Neural progenitor cell (in vitro differentiated cells): ENCODE measurements at regions not wholly inside any gene's neighbourhood (a gene's known extent, or its start where the extent isn't known, plus 50 kb on each side); places are given as distances from the start of the nearest gene placed in this dataset.
"Not testable (repeated sequence)": the region's sequence is repeated elsewhere in the genome, so short reads cannot be mapped to it uniquely, and the experiment has no call there.

Experiments used
- CTCF ChIP-seq: fragments of 200-600 bp; sonication (generic); IDR thresholded peaks from 2 replicates; pipeline ENCODE4 v1.5.1; 2017; ENCODE audit warnings: antibody characterized with exemption, mild to moderate bottlenecking
- EZH2 ChIP-seq: fragments of 200-600 bp; sonication (generic); IDR thresholded peaks from 2 replicates; pipeline ENCODE4 v1.6.1; 2017; ENCODE audit warnings: antibody characterized with exemption, mild to moderate bottlenecking, moderate library complexity

- not testable (repeated sequence) for TF ChIP-seq CTCF, EZH2
These were observed 301.8 kb downstream of the RTP5 start for GRCh38 chr2:242171290-242171689.
